ENCODE measurements at regions not wholly inside any gene's neighbourhood (a gene's known extent, or its start where the extent isn't known, plus 50 kb on each side); places are given as distances from the start of the nearest gene placed in this dataset.
"Not testable (repeated sequence)": the region's sequence is repeated elsewhere in the genome, so short reads cannot be mapped to it uniquely, and the experiment has no call there.

DNA sequence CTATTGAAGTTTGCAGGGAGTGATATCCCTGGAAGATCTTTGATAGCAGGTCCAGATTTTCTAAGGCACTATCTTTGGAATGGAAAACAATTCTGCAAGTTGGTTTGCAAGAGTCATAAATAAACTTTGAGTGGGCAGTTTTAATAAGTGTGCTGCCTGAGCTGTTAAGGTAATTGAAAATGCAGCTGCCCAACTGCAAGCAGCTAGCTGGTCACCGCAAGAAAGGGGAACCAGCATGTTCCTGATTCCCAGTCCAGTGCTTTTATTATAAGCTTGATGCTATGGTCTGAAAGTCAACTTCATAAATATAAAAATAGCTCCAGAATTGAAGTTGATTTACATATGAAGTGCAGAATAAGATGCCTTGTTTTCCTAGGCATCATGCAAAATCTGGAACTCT lies 308.4 kb downstream of the ZNF248 start:
- Mint-ChIP-seq H3K36me3 (peaks cover 39% of the 10 kb centered on the region), H3K27ac (no peak overlapping the region), H3K4me3 (no peak overlapping the region), H3K9me3 (peaks cover 66% of the 10 kb centered on the region), H3K27me3 (ENCODE audit: low read depth) (peaks cover 17% of the 10 kb centered on the region), H3K4me1 (no peaks in the 10 kb centered on the region)
- no peak for TF ChIP-seq OVOL2 (CRISPR knock-in tag; IDR thresholded peaks at IDR 0.05; ENCODE audit: borderline replicate concordance)
- TF ChIP-seq JAZF1 (CRISPR knock-in tag; IDR thresholded peaks at IDR 0.05): no peak
- TF ChIP-seq ZBTB21 (CRISPR knock-in tag; IDR thresholded peaks at IDR 0.05; ENCODE audit: borderline replicate concordance): no peak
- TF ChIP-seq ZNF232 (CRISPR knock-in tag; IDR thresholded peaks at IDR 0.05): no peak
- TF ChIP-seq, protein P1, sequence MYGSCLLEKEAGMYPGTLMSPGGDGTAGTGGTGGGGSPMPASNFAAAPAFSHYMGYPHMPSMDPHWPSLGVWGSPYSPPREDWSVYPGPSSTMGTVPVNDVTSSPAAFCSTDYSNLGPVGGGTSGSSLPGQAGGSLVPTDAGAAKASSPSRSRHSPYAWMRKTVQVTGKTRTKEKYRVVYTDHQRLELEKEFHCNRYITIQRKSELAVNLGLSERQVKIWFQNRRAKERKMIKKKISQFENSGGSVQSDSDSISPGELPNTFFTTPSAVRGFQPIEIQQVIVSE (CRISPR knock-in tag; IDR thresholded peaks at IDR 0.05; ENCODE audit: borderline replicate concordance): no peak
- ATAC-seq: no peak
- ChIA-PET POLR2A (no interaction called here), CTCF (no interaction called here)
- DNase-seq (ENCODE audit: low spot score): no peak

DNA sequence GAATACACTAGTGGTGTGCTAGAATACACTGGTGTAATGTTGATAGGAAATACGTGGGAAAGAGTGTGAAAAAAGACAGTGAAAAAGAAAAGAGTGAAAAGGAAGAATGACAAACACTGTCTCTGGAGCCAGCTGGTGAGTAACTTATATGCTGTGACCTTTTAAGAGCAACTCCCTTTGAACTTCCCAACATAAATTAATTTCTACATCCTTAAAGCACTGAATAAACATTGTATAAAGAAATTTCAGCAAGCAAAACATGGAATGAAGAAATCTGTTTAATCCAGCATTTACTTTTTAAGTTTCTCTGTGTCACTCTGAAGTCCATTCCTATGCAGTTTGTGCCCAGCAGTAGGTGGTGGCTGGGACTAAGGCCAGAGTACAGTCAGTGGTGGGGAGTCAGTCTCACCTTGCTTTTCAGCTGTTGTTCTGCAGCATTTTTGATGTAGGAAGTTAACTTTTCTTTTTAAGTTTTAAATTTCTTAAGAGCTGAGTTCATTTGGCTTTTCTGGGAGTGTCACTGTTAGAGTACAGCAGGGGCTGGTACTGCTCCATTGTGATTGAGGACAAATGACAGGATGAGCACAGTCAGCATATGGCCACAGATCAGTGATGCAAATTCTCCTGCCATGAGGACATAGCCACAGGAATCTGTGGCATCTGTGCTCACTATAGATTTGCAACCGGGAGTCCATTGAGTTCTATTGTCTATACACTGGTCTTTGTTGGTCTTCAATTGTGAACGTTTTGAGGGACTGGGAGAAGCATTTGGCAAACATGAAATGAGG lies 321.8 kb downstream of the ZNF248 start:
- peaks cover 9% of the 10 kb centered on the region for H3K27me3 Mint-ChIP-seq (ENCODE audit: low read depth)
- peaks cover 11% of the 10 kb centered on the region for H3K4me1 Mint-ChIP-seq
- H3K9me3 Mint-ChIP-seq: peaks cover 84% of the 10 kb centered on the region
- ATAC-seq (peak; percentile 94), DNase-seq (ENCODE audit: low spot score) (no peak)
- peak overlapping the region; percentile 91; the same call in 1 of the 2 replicates for H3K27ac Mint-ChIP-seq
- TF ChIP-seq, protein P2, sequence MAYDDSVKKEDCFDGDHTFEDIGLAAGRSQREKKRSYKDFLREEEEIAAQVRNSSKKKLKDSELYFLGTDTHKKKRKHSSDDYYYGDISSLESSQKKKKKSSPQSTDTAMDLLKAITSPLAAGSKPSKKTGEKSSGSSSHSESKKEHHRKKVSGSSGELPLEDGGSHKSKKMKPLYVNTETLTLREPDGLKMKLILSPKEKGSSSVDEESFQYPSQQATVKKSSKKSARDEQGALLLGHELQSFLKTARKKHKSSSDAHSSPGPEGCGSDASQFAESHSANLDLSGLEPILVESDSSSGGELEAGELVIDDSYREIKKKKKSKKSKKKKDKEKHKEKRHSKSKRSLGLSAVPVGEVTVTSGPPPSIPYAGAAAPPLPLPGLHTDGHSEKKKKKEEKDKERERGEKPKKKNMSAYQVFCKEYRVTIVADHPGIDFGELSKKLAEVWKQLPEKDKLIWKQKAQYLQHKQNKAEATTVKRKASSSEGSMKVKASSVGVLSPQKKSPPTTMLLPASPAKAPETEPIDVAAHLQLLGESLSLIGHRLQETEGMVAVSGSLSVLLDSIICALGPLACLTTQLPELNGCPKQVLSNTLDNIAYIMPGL (CRISPR knock-in tag; IDR thresholded peaks at IDR 0.05): no peak
- TF ChIP-seq EMX1 (CRISPR knock-in tag; IDR thresholded peaks at IDR 0.05): no peak
- TF ChIP-seq ZNF121 (CRISPR knock-in tag; IDR thresholded peaks at IDR 0.05): no peak
- TF ChIP-seq RORB (CRISPR knock-in tag; IDR thresholded peaks at IDR 0.05): no peak
- TF ChIP-seq, protein P3, sequence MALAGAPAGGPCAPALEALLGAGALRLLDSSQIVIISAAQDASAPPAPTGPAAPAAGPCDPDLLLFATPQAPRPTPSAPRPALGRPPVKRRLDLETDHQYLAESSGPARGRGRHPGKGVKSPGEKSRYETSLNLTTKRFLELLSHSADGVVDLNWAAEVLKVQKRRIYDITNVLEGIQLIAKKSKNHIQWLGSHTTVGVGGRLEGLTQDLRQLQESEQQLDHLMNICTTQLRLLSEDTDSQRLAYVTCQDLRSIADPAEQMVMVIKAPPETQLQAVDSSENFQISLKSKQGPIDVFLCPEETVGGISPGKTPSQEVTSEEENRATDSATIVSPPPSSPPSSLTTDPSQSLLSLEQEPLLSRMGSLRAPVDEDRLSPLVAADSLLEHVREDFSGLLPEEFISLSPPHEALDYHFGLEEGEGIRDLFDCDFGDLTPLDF (CRISPR knock-in tag; IDR thresholded peaks at IDR 0.05): no peak
- no peak for TF ChIP-seq GTF2I (CRISPR knock-in tag; conservative IDR thresholded peaks at IDR 0.05)
- TF ChIP-seq, protein P4, sequence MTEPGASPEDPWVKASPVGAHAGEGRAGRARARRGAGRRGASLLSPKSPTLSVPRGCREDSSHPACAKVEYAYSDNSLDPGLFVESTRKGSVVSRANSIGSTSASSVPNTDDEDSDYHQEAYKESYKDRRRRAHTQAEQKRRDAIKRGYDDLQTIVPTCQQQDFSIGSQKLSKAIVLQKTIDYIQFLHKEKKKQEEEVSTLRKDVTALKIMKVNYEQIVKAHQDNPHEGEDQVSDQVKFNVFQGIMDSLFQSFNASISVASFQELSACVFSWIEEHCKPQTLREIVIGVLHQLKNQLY (CRISPR knock-in tag; IDR thresholded peaks at IDR 0.05): no peak
- TF ChIP-seq, protein P5, sequence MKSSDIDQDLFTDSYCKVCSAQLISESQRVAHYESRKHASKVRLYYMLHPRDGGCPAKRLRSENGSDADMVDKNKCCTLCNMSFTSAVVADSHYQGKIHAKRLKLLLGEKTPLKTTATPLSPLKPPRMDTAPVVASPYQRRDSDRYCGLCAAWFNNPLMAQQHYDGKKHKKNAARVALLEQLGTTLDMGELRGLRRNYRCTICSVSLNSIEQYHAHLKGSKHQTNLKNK (CRISPR knock-in tag; IDR thresholded peaks at IDR 0.05): no peak
- ChIA-PET CTCF (interaction anchor here (1.2 kb wide), 1 partner anchor 41 kb away, joined by 3 read pairs; no protein-coding TSS in a partner anchor), POLR2A (no interaction called here)
- peaks cover 78% of the 10 kb centered on the region for H3K36me3 Mint-ChIP-seq
- H3K4me3 Mint-ChIP-seq: no peak overlapping the region

DNA sequence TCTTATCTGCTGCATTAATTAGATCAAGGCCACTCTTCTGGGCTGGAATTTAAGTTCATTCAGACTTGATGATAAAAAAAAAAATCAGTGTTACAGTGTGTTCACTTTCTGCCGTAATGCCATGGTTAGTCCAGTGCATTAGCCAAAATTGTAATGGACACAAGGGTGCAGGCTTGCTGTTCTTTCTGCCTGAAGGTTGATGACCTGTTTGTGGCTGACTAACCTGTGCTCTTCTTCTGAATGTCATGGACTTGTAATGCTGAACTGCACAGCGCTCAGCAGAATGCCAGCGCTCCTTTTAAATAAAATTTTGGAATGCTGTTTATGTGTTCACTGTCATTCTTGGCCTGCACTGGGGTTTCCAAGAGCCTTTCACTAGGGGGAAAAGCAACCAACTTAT lies 323.2 kb downstream of the ZNF248 start:
- DNase-seq (ENCODE audit: low spot score) (no peak), ATAC-seq (no peak)
- H3K4me1 Mint-ChIP-seq: peaks cover 11% of the 10 kb centered on the region
- no peak overlapping the region for H3K4me3 Mint-ChIP-seq
- peaks cover 85% of the 10 kb centered on the region for H3K9me3 Mint-ChIP-seq
- H3K27ac Mint-ChIP-seq: no peak overlapping the region
- ChIA-PET POLR2A (no interaction called here), CTCF (no interaction called here)
- TF ChIP-seq, protein P6, sequence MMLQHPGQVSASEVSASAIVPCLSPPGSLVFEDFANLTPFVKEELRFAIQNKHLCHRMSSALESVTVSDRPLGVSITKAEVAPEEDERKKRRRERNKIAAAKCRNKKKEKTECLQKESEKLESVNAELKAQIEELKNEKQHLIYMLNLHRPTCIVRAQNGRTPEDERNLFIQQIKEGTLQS (CRISPR knock-in tag; conservative IDR thresholded peaks at IDR 0.05): no peak
- TF ChIP-seq ZNF219 (CRISPR knock-in tag; IDR thresholded peaks at IDR 0.05; ENCODE audit: borderline replicate concordance) (no peak), SMAD3 (CRISPR knock-in tag; IDR thresholded peaks at IDR 0.05; ENCODE audit: borderline replicate concordance) (no peak), ZNF232 (CRISPR knock-in tag; IDR thresholded peaks at IDR 0.05) (no peak), TCF7 (CRISPR knock-in tag; IDR thresholded peaks at IDR 0.05; ENCODE audit: low read depth) (no peak), NR1H2 (CRISPR knock-in tag; IDR thresholded peaks at IDR 0.05) (no peak), PRRX2 (CRISPR knock-in tag; IDR thresholded peaks at IDR 0.05) (no peak), MYBL2 (CRISPR knock-in tag; IDR thresholded peaks at IDR 0.05) (no peak)
- TF ChIP-seq, protein P7, sequence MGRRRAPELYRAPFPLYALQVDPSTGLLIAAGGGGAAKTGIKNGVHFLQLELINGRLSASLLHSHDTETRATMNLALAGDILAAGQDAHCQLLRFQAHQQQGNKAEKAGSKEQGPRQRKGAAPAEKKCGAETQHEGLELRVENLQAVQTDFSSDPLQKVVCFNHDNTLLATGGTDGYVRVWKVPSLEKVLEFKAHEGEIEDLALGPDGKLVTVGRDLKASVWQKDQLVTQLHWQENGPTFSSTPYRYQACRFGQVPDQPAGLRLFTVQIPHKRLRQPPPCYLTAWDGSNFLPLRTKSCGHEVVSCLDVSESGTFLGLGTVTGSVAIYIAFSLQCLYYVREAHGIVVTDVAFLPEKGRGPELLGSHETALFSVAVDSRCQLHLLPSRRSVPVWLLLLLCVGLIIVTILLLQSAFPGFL (CRISPR knock-in tag; IDR thresholded peaks at IDR 0.05; ENCODE audit: borderline replicate concordance): no peak
- H3K27me3 Mint-ChIP-seq (ENCODE audit: low read depth): peaks cover 11% of the 10 kb centered on the region
- peaks cover 76% of the 10 kb centered on the region for H3K36me3 Mint-ChIP-seq

DNA sequence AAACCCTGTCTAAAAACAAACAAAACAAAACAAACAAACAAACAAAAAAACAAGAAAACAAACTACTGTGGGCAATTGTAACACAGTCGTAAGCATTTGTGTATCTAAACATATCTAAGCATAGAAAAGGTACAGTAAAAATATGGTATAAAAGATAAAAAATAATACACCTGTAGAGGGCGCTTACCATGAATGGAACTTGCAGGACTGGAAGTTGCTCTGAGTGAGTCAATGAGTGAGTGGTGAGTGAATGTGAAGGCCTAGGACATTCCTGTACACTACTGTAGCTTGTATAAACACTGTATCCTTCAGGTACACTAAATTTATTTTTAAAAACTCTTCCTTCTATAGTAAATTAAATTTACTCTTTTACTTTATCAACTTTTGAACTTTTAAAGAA lies 332.0 kb downstream of the ZNF248 start:
- peaks cover 62% of the 10 kb centered on the region for H3K9me3 Mint-ChIP-seq
- ATAC-seq; H3K27ac Mint-ChIP-seq; H3K27me3 Mint-ChIP-seq (ENCODE audit: low read depth); CTCF ChIA-PET; H3K4me3 Mint-ChIP-seq; POLR2A ChIA-PET; DNase-seq (ENCODE audit: low spot score); H3K4me1 Mint-ChIP-seq: not testable (repeated sequence)
- peaks cover 34% of the 10 kb centered on the region for H3K36me3 Mint-ChIP-seq
